ENCODE measurements at regions not wholly inside any gene's neighbourhood (a gene's known extent, or its start where the extent isn't known, plus 50 kb on each side); places are given as distances from the start of the nearest gene placed in this dataset.

DNA sequence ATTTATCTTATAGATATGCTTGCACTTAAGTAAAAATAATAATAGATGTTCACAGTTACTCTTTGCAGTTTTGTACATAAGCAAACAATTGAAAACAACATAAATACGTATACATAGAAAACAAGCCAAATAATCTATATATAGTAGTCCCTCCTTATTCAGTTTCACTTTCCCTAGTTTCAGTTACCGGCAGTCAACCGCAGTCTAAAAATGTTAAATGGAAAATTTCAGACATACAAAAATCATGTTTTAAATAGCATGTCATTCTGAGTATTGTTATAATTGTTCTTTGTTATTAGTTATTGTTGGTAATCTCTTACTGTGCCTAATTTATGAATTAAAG, 262.0 kb downstream of the CGGBP1 start:
- Mint-ChIP-seq H3K9me3 (no peaks in the 10 kb centered on the region), H3K27me3 (ENCODE audit: low read depth) (peaks cover 22% of the 10 kb centered on the region), H3K4me1 (peaks cover 36% of the 10 kb centered on the region), H3K36me3 (no peaks in the 10 kb centered on the region), H3K4me3 (no peak overlapping the region), H3K27ac (no peak overlapping the region)
- ATAC-seq (no peak), DNase-seq (ENCODE audit: low spot score) (no peak)
- TF ChIP-seq, protein P1, sequence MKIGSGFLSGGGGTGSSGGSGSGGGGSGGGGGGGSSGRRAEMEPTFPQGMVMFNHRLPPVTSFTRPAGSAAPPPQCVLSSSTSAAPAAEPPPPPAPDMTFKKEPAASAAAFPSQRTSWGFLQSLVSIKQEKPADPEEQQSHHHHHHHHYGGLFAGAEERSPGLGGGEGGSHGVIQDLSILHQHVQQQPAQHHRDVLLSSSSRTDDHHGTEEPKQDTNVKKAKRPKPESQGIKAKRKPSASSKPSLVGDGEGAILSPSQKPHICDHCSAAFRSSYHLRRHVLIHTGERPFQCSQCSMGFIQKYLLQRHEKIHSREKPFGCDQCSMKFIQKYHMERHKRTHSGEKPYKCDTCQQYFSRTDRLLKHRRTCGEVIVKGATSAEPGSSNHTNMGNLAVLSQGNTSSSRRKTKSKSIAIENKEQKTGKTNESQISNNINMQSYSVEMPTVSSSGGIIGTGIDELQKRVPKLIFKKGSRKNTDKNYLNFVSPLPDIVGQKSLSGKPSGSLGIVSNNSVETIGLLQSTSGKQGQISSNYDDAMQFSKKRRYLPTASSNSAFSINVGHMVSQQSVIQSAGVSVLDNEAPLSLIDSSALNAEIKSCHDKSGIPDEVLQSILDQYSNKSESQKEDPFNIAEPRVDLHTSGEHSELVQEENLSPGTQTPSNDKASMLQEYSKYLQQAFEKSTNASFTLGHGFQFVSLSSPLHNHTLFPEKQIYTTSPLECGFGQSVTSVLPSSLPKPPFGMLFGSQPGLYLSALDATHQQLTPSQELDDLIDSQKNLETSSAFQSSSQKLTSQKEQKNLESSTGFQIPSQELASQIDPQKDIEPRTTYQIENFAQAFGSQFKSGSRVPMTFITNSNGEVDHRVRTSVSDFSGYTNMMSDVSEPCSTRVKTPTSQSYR (CRISPR knock-in tag; IDR thresholded peaks at IDR 0.05) = no peak
- TF ChIP-seq, protein P2, sequence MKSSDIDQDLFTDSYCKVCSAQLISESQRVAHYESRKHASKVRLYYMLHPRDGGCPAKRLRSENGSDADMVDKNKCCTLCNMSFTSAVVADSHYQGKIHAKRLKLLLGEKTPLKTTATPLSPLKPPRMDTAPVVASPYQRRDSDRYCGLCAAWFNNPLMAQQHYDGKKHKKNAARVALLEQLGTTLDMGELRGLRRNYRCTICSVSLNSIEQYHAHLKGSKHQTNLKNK (CRISPR knock-in tag; IDR thresholded peaks at IDR 0.05) = no peak
- TF ChIP-seq, protein P3, sequence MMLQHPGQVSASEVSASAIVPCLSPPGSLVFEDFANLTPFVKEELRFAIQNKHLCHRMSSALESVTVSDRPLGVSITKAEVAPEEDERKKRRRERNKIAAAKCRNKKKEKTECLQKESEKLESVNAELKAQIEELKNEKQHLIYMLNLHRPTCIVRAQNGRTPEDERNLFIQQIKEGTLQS (CRISPR knock-in tag; conservative IDR thresholded peaks at IDR 0.05) = no peak
- no peak for TF ChIP-seq ZNF671 (CRISPR knock-in tag; IDR thresholded peaks at IDR 0.05)
- no peak for TF ChIP-seq CBFB (CRISPR knock-in tag; IDR thresholded peaks at IDR 0.05; ENCODE audit: low read depth)
- POLR2A ChIA-PET = no interaction called here
- CTCF ChIA-PET = no interaction called here

DNA sequence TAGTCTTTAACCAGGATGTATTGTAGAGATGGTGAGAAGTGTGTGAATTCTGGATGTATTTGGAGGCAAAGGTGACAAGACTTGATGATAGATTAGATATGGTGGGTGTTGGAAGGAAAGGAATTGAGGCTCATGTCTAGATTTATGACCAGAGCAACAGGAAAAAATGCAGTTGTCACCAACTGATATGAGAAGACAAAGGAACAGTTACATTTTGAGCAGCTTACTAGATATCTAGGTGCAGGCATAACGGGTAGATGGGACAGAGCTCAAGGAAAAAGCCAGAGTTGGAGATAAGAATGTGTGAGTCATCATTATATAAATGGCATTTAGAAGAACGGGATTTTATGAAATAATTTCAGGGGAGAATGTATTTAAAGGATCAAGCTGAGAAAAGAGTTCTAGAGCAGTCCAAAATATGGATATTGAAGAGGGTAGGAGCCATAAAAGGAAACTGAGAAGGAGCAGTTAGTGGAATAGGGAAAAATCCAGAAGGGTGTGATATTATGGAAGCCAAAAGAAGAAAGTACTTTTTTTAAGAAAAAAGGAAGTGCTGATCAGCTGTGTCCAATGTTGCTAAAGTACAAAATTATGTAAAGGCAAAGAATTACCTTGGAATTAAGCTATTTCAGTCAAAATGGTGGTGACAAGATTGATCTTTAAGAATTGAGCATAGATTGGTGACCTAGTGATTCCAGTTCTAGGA, 262.5 kb downstream of the CGGBP1 start:
- ChIA-PET POLR2A (no interaction called here), CTCF (no interaction called here)
- H3K36me3 Mint-ChIP-seq = no peaks in the 10 kb centered on the region
- H3K9me3 Mint-ChIP-seq = no peaks in the 10 kb centered on the region
- ATAC-seq (no peak), DNase-seq (ENCODE audit: low spot score) (no peak)
- H3K4me3 Mint-ChIP-seq = no peak overlapping the region
- peaks cover 35% of the 10 kb centered on the region for H3K4me1 Mint-ChIP-seq
- TF ChIP-seq JUN (CRISPR knock-in tag; IDR thresholded peaks at IDR 0.05) = no peak
- TF ChIP-seq RORB (CRISPR knock-in tag; IDR thresholded peaks at IDR 0.05) = no peak
- TF ChIP-seq, protein P4, sequence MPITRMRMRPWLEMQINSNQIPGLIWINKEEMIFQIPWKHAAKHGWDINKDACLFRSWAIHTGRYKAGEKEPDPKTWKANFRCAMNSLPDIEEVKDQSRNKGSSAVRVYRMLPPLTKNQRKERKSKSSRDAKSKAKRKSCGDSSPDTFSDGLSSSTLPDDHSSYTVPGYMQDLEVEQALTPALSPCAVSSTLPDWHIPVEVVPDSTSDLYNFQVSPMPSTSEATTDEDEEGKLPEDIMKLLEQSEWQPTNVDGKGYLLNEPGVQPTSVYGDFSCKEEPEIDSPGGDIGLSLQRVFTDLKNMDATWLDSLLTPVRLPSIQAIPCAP (CRISPR knock-in tag; IDR thresholded peaks at IDR 0.05) = no peak
- H3K27me3 Mint-ChIP-seq (ENCODE audit: low read depth) = peaks cover 25% of the 10 kb centered on the region
- no peak overlapping the region for H3K27ac Mint-ChIP-seq

DNA sequence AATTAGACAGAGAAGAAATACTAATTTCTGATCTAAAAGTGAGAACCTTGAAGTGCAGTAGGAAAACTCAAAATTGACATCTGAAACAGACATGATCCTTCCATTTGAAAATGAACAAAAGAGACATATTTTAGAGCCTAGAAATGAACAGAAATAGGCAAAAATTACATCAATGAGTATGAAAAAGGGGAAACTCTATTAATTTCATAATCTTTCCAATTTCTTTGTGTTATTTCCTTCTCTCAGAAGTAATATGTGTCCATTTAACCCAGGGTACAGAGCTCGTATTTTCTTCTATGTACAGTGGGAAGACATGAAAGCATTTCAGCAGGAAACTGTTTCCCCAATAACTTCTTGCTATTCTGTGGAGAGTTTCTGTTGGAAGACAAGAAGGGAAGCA, 263.1 kb downstream of the CGGBP1 start:
- H3K4me1 Mint-ChIP-seq = peaks cover 33% of the 10 kb centered on the region
- H3K4me3 Mint-ChIP-seq = no peak overlapping the region
- ChIA-PET CTCF (no interaction called here), POLR2A (no interaction called here)
- H3K36me3 Mint-ChIP-seq = no peaks in the 10 kb centered on the region
- peaks cover 25% of the 10 kb centered on the region for H3K27me3 Mint-ChIP-seq (ENCODE audit: low read depth)
- ATAC-seq = no peak
- no peak overlapping the region for H3K27ac Mint-ChIP-seq
- H3K9me3 Mint-ChIP-seq = no peaks in the 10 kb centered on the region
- DNase-seq (ENCODE audit: low spot score) = no peak
- TF ChIP-seq, protein P5, sequence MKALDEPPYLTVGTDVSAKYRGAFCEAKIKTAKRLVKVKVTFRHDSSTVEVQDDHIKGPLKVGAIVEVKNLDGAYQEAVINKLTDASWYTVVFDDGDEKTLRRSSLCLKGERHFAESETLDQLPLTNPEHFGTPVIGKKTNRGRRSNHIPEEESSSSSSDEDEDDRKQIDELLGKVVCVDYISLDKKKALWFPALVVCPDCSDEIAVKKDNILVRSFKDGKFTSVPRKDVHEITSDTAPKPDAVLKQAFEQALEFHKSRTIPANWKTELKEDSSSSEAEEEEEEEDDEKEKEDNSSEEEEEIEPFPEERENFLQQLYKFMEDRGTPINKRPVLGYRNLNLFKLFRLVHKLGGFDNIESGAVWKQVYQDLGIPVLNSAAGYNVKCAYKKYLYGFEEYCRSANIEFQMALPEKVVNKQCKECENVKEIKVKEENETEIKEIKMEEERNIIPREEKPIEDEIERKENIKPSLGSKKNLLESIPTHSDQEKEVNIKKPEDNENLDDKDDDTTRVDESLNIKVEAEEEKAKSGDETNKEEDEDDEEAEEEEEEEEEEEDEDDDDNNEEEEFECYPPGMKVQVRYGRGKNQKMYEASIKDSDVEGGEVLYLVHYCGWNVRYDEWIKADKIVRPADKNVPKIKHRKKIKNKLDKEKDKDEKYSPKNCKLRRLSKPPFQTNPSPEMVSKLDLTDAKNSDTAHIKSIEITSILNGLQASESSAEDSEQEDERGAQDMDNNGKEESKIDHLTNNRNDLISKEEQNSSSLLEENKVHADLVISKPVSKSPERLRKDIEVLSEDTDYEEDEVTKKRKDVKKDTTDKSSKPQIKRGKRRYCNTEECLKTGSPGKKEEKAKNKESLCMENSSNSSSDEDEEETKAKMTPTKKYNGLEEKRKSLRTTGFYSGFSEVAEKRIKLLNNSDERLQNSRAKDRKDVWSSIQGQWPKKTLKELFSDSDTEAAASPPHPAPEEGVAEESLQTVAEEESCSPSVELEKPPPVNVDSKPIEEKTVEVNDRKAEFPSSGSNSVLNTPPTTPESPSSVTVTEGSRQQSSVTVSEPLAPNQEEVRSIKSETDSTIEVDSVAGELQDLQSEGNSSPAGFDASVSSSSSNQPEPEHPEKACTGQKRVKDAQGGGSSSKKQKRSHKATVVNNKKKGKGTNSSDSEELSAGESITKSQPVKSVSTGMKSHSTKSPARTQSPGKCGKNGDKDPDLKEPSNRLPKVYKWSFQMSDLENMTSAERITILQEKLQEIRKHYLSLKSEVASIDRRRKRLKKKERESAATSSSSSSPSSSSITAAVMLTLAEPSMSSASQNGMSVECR (CRISPR knock-in tag; IDR thresholded peaks at IDR 0.05; ENCODE audit: borderline replicate concordance) = no peak
- TF ChIP-seq, protein P6, sequence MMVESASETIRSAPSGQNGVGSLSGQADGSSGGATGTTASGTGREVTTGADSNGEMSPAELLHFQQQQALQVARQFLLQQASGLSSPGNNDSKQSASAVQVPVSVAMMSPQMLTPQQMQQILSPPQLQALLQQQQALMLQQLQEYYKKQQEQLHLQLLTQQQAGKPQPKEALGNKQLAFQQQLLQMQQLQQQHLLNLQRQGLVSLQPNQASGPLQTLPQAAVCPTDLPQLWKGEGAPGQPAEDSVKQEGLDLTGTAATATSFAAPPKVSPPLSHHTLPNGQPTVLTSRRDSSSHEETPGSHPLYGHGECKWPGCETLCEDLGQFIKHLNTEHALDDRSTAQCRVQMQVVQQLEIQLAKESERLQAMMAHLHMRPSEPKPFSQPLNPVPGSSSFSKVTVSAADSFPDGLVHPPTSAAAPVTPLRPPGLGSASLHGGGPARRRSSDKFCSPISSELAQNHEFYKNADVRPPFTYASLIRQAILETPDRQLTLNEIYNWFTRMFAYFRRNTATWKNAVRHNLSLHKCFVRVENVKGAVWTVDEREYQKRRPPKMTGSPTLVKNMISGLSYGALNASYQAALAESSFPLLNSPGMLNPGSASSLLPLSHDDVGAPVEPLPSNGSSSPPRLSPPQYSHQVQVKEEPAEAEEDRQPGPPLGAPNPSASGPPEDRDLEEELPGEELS (CRISPR knock-in tag; IDR thresholded peaks at IDR 0.05) = no peak
- TF ChIP-seq CREB1 (CRISPR knock-in tag; IDR thresholded peaks at IDR 0.05) = no peak
- TF ChIP-seq, protein P7, sequence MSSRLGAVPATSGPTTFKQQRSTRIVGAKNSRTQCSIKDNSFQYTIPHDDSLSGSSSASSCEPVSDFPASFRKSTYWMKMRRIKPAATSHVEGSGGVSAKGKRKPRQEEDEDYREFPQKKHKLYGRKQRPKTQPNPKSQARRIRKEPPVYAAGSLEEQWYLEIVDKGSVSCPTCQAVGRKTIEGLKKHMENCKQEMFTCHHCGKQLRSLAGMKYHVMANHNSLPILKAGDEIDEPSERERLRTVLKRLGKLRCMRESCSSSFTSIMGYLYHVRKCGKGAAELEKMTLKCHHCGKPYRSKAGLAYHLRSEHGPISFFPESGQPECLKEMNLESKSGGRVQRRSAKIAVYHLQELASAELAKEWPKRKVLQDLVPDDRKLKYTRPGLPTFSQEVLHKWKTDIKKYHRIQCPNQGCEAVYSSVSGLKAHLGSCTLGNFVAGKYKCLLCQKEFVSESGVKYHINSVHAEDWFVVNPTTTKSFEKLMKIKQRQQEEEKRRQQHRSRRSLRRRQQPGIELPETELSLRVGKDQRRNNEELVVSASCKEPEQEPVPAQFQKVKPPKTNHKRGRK (CRISPR knock-in tag; IDR thresholded peaks at IDR 0.05; ENCODE audit: borderline replicate concordance) = no peak
- TF ChIP-seq, protein P8, sequence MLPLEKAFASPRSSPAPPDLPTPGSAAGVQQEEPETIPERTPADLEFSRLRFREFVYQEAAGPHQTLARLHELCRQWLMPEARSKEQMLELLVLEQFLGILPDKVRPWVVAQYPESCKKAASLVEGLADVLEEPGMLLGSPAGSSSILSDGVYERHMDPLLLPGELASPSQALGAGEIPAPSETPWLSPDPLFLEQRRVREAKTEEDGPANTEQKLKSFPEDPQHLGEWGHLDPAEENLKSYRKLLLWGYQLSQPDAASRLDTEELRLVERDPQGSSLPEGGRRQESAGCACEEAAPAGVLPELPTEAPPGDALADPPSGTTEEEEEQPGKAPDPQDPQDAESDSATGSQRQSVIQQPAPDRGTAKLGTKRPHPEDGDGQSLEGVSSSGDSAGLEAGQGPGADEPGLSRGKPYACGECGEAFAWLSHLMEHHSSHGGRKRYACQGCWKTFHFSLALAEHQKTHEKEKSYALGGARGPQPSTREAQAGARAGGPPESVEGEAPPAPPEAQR (CRISPR knock-in tag; IDR thresholded peaks at IDR 0.05) = no peak
- TF ChIP-seq, protein P9, sequence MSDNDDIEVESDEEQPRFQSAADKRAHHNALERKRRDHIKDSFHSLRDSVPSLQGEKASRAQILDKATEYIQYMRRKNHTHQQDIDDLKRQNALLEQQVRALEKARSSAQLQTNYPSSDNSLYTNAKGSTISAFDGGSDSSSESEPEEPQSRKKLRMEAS (CRISPR knock-in tag; IDR thresholded peaks at IDR 0.05) = no peak
- no peak for TF ChIP-seq GABPB1 (CRISPR knock-in tag; IDR thresholded peaks at IDR 0.05)
- TF ChIP-seq ZNF317 (CRISPR knock-in tag; IDR thresholded peaks at IDR 0.05; ENCODE audit: borderline replicate concordance, low read depth) = no peak
